ENCODE measurements at regions not wholly inside any gene's neighbourhood (a gene's known extent, or its start where the extent isn't known, plus 50 kb on each side); places are given as distances from the start of the nearest gene placed in this dataset.

DNA sequence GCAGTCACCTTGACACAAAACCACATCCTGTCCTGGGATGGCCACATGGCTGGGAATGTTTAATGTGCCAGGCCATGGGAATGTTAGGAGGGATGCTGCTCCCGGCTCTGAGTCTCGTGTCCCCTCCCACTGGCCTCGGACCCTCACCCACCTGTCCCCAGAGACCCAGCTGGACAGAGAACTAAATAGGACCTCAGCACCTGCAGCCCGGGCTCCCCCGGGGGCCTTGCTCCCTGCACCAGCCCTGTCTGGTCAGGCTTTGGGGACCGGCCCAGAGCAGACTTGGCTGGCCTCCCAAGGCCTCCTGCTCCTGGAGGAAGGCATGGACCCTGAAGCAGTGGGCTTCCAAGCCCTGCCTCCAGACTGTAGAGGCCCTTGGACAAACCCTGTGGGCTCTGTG is 100.0 kb upstream of the IQSEC1 start:
- no peak for DNase-seq (ENCODE audit: low spot score)

GRCh38 chr3:13172644-13173013 is 99.4 kb upstream of the IQSEC1 start:
- DNase-seq (ENCODE audit: low spot score): no peak

DNA sequence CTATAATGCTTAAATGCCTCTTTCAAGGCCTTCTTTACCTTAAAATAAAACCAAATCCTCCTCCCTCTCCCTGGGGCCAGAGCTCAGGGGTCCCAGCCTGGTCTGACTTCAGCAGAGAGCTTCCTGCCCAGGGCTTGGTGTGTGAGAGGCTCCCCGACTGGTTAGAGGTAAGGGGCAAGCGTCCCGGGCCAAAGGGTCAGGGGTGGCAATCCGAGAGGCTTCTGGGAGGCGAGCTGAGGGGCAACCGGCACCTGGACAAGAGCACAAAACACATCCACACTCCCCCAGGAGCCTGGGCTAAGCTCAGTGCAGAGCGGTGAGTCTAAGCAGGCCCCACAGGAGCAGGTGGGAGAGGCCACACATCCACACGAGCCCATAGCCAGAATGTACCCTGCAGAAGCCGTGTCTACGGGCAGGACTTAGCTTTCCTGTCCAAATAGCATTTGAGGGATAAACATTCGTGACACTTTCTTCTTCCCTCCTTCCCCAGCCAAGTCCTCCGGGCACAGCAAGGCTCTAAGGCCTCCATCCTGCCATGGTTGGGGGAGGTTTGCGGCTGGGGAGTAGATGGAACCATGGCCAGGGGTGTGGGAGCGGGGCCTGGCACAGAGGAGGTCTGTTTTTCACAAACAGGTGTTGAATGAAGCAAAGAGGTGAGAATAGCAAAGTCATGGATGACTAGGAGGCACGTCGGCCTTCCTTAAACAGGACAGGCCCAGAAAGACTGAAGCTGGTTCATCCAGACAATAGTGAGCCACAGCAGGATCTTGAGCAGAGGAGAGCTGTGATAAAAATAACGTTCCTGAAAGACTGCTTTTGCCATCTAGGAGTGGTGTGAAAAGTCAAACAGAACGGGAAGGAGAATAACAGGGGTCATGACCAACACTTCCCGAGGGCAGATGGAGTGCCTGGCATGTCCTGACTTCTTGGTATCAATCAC is 98.7 kb upstream of the IQSEC1 start:
- DNase-seq (ENCODE audit: low spot score): no peak

DNA sequence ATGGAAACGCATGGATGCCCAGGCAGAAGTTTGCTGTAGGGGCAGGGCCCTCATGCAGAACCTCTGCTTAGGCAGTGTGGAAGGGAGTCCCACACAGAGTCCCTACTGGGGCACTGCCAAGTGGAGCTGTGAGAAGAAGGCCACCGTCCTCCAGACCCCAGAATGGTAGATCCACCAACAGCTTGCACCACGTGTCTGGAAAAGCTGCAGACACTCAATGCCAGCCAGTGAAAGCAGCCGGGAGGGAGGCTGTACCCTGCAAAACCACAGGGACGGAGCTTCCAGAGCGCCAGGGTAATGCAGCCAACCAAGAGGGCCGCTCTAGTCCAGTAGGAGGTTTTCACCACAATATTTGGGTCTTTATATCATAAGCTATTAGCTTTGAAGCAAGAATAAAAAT is 97.1 kb upstream of the IQSEC1 start:
- no peak for DNase-seq (ENCODE audit: low spot score)

- no peak for DNase-seq (ENCODE audit: low spot score)
These were observed 95.2 kb upstream of the IQSEC1 start for GRCh38 chr3:13168391-13168790.

DNA sequence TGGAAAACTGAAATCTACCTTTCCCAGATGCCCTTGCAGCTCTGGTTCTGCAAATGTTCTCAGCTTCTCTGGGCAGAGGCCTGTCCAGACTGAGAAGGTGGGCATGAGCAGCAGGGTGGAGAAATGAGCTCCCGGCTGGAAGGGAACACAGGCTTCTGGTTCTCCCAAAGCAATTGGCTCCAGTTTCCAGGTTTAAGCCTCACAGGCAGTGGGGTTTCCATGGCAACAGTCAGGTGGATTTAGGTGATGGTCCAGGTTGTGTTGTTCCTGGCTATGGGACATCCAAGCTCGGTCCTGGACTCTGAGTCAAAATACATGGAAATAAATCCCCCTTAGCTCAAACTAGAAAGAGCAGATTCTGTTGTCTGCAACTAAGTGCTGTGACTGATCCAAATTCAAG is 94.6 kb upstream of the IQSEC1 start:
- no peak for DNase-seq (ENCODE audit: low spot score)

GRCh38 chr3:13167064-13167743 is 94.0 kb upstream of the IQSEC1 start:
- no peak for DNase-seq (ENCODE audit: low spot score)

- no peak for DNase-seq (ENCODE audit: low spot score)
These were observed 93.2 kb upstream of the IQSEC1 start for GRCh38 chr3:13166243-13167063.

DNA sequence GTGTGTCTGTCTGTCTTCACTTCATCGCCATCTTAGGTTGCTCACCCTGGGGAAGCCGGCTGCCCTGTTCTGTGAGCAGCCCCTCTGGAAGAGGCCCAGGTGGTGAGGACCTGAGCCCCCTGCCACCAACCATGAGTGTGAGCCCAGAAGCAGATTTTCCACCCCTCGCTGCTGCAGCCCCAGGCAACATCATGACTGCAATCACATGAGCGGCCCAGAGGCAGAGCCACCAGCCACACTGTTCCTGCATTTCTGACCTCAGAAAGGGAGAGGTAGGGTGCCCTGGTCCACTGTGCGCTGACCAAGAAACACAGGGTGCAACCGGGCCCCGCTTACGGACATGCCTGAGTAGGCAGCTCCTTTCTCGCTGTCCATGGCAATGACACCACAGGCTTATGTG is 92.3 kb upstream of the IQSEC1 start:
- DNase-seq (ENCODE audit: low spot score): no peak

DNA sequence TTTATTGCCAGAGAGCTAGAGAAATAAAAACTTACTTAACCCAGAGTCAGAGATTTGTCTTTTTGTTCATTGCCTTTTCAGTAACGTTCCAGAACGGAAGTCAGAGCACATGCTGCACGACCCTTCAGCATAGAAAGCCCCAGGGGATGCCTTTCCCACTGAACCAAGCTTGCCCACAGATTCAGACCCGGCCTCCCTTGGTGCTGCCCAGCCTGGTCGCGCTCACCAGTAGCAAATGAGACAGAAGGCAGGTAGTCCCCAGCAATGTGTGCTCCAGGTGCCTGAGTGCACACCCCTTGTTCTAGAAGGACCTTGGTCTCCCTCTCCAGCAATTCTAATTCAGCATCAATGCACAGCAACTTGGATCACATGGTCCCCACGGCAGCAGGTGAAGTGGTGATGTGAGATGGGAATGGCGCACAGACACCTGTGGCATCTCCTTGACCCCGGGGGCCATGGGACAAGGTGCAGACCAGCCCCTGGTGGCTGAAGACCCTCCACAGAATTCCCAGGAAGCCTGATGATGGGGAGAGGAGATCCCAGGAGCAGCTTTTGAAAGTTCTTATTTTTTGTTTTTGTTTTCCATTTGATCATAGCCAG is 91.8 kb upstream of the IQSEC1 start:
- DNase-seq (ENCODE audit: low spot score): no peak

DNA sequence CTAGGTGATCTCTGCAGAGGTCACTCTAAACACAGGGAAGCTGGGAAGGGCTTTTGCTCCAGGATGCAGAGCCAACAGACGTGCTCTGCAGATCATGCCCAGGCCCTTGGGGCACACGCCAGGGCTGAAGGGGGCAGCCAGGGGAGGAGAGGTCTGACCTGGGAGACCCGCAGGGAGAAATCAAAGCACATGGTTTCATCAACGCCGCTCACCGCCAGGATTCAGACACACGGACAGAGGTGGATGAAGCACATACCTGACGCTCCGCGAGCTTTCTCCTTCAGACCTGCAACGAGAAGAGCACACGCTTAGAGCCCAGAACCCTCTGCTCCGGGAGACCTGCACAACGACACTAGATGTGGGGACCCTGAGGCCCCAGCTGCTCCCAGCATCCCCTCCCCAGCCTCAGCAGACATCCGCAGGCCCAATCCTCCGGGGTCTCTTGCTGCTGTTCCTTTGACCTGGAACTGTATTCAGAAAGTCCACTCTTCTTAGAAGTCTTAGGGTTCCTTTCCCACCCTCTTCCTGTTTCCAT is 90.7 kb upstream of the IQSEC1 start:
- DNase-seq (ENCODE audit: low spot score): no peak

DNA sequence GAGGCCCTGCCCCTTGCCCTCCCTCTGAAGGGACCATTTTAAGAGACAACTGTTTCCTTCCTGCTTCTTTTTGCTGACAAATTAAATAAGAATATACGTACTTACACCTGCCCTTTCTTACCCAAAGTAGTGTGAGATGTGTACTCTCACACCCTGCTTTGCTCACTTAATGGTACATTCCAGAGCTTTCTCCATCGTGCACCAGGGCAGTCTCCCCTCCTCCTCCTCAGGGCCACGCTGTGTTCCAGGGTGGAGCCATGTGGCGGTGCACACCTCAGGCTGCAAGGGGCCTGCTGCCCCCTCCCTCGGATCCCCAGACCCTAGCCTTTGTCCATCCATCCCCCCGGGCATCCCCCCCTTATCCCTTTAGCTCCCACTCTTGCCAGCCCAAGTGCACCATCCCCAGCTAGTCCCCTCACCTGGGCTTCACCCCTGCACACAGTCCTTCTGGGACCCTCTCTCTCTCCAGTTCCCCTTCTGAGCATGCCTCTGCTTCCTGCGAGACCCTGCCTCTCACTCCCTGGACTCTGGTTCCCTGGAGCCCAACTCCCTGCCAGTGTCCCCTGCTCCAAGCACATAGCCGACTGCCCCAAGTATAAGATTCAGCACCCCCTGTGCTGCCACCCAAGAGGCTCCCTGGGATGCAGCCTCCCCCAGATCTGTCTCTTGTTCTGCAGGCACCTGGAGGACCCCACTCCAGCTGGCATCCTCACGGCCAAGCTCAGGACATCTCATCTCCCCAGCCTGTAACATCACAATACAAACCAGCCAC is 89.5 kb upstream of the IQSEC1 start:
- no peak for DNase-seq (ENCODE audit: low spot score)

- no peak for DNase-seq (ENCODE audit: low spot score)
These were observed 88.7 kb upstream of the IQSEC1 start for GRCh38 chr3:13161771-13162535.

GRCh38 chr3:13161021-13161759 is 88.0 kb upstream of the IQSEC1 start:
- no peak for DNase-seq (ENCODE audit: low spot score)

DNA sequence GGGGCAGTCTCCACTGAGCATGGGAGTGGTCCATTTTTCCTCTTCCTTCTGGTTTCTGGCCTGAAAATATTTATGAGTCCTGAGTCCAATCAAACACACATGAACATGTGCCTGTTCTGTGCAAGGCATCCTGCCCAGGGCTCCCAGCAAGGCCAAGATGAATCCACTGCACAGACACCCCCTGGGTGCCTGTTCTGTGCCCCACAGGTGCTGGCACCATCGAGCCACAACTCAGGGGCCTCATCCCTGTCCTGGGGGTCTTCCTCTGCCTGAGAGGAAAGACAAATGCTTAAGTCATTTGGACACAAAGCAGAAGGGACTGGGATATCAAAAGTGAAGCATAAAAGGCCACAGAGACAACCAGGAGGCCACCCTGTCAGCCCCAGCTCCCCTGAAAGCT is 87.4 kb upstream of the IQSEC1 start:
- DNase-seq (ENCODE audit: low spot score): no peak

DNA sequence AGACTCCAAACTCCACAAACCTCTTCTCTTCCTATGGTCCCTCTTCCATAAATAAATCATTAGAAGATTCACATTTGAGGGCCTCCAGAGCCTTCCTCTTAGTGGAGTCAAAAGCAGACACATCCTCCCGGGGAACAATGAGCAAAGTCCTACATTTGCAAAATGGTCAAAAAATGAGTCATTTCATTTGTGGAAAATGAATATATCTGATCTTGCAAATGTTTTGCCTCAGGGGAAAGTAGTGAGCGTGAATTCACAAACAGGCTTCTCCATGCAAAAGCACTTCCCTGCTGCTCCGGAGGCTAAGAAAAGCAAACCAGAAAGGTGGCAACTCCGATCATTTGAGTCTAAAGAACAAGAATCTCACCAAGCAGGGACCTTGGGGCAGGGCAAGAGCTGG is 86.7 kb upstream of the IQSEC1 start:
- no peak for DNase-seq (ENCODE audit: low spot score)

DNA sequence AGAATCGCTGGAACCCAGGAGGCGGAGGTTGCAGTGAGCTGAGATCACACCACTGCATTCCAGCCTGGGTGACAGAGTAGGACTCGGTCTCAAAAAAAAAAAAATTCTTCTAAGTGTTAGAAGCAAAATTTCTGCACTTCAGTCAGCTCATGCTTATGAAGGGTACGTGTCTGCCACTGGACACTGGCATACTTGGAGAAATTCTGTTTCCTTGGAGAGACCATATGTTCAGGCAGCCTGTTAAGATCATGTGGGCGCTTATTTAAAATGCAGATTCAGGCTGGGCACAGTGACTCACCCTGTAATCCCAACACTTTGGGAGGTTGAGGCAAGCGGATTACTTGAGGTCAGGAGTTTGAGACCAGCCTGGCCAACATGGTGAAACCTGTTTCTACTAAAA is 85.6 kb upstream of the IQSEC1 start:
- no peak for DNase-seq (ENCODE audit: low spot score)

- no peak for DNase-seq (ENCODE audit: low spot score)
These were observed 85.2 kb upstream of the IQSEC1 start for GRCh38 chr3:13158408-13158807.

DNA sequence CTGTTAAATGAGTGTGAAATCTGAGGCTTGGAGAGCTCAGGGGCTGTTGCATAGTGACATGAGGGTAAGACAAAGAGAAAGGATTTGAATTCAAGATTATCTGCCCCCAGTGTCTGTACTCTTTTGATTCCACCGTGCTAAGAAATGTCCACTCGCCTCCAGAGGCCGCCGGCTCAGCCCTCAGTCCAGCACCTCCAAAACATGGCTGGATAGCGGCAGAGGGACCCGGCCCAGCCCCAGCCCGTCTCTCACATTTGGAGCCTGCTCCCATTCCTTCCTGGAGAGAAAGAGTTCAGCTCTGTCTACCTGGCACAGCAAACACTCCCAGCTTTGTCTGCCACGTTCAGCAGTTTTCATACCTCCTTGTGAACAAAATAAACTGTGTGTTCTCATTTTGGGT is 84.8 kb upstream of the IQSEC1 start:
- no peak for DNase-seq (ENCODE audit: low spot score)

Data from iPS-NIHi11 (cell line).